SK-N-SH treated with all-trans-retinoic acid at 6 μM for 48 hours (cell line): ENCODE measurements at regions not wholly inside any gene's neighbourhood (a gene's known extent, or its start where the extent isn't known, plus 50 kb on each side); places are given as distances from the start of the nearest gene placed in this dataset.

Experiments
- ATAC-seq: fragments of 200-7000 bp; cut with Tn5 transposase; 3 replicates; pipeline ENCODE4 v1.9.1; 2020; ENCODE audit warnings: mild to moderate bottlenecking, moderate library complexity
- ARNTL ChIP-seq: fragments of 450-650 bp; formaldehyde crosslinking; IDR thresholded peaks from 2 replicates; pipeline ENCODE4 v1.5.0; 2020; ENCODE audit warnings: low read depth, mild to moderate bottlenecking, moderate library complexity, borderline replicate concordance
- BACH2 ChIP-seq: fragments of 250-450 bp; sonication (Bioruptor Pico); IDR thresholded peaks from 2 replicates; pipeline ENCODE4 v1.9.0; 2021; ENCODE audit warnings: mild to moderate bottlenecking, borderline replicate concordance
- CSDC2 ChIP-seq: fragments of 250-450 bp; sonication (Bioruptor Pico); IDR thresholded peaks from 2 replicates; pipeline ENCODE4 v1.5.0; 2020; ENCODE audit warnings: mild to moderate bottlenecking, moderate library complexity
- ESRRG ChIP-seq: fragments of 250-450 bp; sonication (Bioruptor Pico); IDR thresholded peaks from 2 replicates; pipeline ENCODE4 v1.6.1; 2021; ENCODE audit warnings: mild to moderate bottlenecking
- GLIS3 ChIP-seq: fragments of 250-450 bp; sonication (Bioruptor Pico); IDR thresholded peaks from 2 replicates; pipeline ENCODE4 v1.5.0; 2020; ENCODE audit warnings: mild to moderate bottlenecking, moderate library complexity
- ISL1 ChIP-seq: fragments of 250-450 bp; sonication (Bioruptor Pico); IDR thresholded peaks from 2 replicates; pipeline ENCODE4 v2.1.2; 2022; ENCODE audit warnings: mild to moderate bottlenecking, moderate library complexity
- OSR1 ChIP-seq: fragments of 250-450 bp; sonication (Bioruptor Pico); IDR thresholded peaks from 2 replicates; pipeline ENCODE4 v1.8.0; 2022; ENCODE audit warnings: moderate library complexity, mild to moderate bottlenecking, inconsistent platforms
- PPARA ChIP-seq: fragments of 250-450 bp; sonication (Bioruptor Pico); IDR thresholded peaks from 2 replicates; pipeline ENCODE4 v1.5.0; 2020; ENCODE audit warnings: mild to moderate bottlenecking, borderline replicate concordance
- RARB ChIP-seq: fragments of 250-450 bp; sonication (Bioruptor Pico); IDR thresholded peaks from 2 replicates; pipeline ENCODE4 v1.8.0; 2021; ENCODE audit warnings: mild to moderate bottlenecking, moderate library complexity
- SNAI2 ChIP-seq: fragments of 250-450 bp; sonication (Bioruptor Pico); IDR thresholded peaks from 2 replicates; pipeline ENCODE4 v1.5.0; 2020; ENCODE audit warnings: mild to moderate bottlenecking, moderate library complexity
- TCF4 ChIP-seq: fragments of 250-450 bp; sonication (Bioruptor Pico); IDR thresholded peaks from 2 replicates; pipeline ENCODE4 v1.8.0; 2021; ENCODE audit warnings: mild to moderate bottlenecking, moderate library complexity, borderline replicate concordance
- ZC3H10 ChIP-seq: fragments of 250-450 bp; sonication (Bioruptor Pico); IDR thresholded peaks from 2 replicates; pipeline ENCODE4 v1.5.1; 2021; ENCODE audit warnings: mild to moderate bottlenecking, moderate library complexity
- ZFP3 ChIP-seq: fragments of 250-450 bp; sonication (Bioruptor Pico); IDR thresholded peaks from 2 replicates; pipeline ENCODE4 v1.5.0; 2020; ENCODE audit warnings: mild to moderate bottlenecking, moderate library complexity
- ZFP30 ChIP-seq: fragments of 450-650 bp; formaldehyde crosslinking; IDR thresholded peaks from 2 replicates; pipeline ENCODE4 v1.5.0; 2022; ENCODE audit warnings: mild to moderate bottlenecking, moderate library complexity
- ZNF70 ChIP-seq: fragments of 450-650 bp; formaldehyde crosslinking; IDR thresholded peaks from 2 replicates; pipeline ENCODE4 v1.5.0; 2020; ENCODE audit warnings: mild to moderate bottlenecking, moderate library complexity
- ZNF8 ChIP-seq: fragments of 450-650 bp; formaldehyde crosslinking; IDR thresholded peaks from 2 replicates; pipeline ENCODE4 v1.5.0; 2020; ENCODE audit warnings: mild to moderate bottlenecking, moderate library complexity
- TF ChIP-seq, protein P1 (sequence below): fragments of 250-450 bp; sonication (Bioruptor Pico); IDR thresholded peaks from 2 replicates; pipeline ENCODE4 v1.5.0; 2020; ENCODE audit warnings: mild to moderate bottlenecking, moderate library complexity
- TF ChIP-seq, protein P2 (sequence below): fragments of 250-450 bp; sonication (Bioruptor Pico); IDR thresholded peaks from 2 replicates; pipeline ENCODE4 v1.5.1; 2021; ENCODE audit warnings: mild to moderate bottlenecking, moderate library complexity
- TF ChIP-seq, protein P3 (sequence below): fragments of 250-450 bp; sonication (Bioruptor Pico); IDR thresholded peaks from 2 replicates; pipeline ENCODE4 v1.8.0; 2020; ENCODE audit warnings: mild to moderate bottlenecking, moderate library complexity, borderline replicate concordance
- TF ChIP-seq, protein P4 (sequence below): fragments of 250-450 bp; sonication (Bioruptor Pico); IDR thresholded peaks from 2 replicates; pipeline ENCODE4 v1.5.1; 2020; ENCODE audit warnings: low read depth, mild to moderate bottlenecking, moderate library complexity
- TF ChIP-seq, protein P5 (sequence below): fragments of 250-450 bp; sonication (Bioruptor Pico); IDR thresholded peaks from 2 replicates; pipeline ENCODE4 v1.8.0; 2021; ENCODE audit warnings: low read depth, mild to moderate bottlenecking, moderate library complexity, borderline replicate concordance

DNA sequence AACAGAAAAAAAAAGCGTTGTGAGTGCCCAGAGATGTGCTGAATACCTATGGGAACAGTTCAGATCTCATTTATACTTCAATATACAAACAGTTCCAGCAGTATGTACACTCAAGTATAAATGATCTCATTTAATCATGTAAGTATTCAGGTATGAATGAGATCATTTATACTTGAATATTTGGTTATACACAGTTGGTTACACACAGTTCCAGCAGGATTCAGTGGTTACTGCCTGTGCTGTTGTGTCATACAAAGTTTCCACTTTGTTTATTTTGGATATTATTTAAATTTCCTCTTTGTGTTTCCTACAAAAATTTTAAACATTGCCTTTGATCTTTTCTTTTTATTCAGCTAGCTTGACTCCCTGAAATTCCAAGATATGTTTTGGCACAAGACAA is 293.5 kb upstream of the SLC39A10 start (continued):
- TF ChIP-seq, protein P1, sequence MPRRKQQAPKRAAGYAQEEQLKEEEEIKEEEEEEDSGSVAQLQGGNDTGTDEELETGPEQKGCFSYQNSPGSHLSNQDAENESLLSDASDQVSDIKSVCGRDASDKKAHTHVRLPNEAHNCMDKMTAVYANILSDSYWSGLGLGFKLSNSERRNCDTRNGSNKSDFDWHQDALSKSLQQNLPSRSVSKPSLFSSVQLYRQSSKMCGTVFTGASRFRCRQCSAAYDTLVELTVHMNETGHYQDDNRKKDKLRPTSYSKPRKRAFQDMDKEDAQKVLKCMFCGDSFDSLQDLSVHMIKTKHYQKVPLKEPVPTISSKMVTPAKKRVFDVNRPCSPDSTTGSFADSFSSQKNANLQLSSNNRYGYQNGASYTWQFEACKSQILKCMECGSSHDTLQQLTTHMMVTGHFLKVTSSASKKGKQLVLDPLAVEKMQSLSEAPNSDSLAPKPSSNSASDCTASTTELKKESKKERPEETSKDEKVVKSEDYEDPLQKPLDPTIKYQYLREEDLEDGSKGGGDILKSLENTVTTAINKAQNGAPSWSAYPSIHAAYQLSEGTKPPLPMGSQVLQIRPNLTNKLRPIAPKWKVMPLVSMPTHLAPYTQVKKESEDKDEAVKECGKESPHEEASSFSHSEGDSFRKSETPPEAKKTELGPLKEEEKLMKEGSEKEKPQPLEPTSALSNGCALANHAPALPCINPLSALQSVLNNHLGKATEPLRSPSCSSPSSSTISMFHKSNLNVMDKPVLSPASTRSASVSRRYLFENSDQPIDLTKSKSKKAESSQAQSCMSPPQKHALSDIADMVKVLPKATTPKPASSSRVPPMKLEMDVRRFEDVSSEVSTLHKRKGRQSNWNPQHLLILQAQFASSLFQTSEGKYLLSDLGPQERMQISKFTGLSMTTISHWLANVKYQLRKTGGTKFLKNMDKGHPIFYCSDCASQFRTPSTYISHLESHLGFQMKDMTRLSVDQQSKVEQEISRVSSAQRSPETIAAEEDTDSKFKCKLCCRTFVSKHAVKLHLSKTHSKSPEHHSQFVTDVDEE = no peak
- TF ChIP-seq, protein P2, sequence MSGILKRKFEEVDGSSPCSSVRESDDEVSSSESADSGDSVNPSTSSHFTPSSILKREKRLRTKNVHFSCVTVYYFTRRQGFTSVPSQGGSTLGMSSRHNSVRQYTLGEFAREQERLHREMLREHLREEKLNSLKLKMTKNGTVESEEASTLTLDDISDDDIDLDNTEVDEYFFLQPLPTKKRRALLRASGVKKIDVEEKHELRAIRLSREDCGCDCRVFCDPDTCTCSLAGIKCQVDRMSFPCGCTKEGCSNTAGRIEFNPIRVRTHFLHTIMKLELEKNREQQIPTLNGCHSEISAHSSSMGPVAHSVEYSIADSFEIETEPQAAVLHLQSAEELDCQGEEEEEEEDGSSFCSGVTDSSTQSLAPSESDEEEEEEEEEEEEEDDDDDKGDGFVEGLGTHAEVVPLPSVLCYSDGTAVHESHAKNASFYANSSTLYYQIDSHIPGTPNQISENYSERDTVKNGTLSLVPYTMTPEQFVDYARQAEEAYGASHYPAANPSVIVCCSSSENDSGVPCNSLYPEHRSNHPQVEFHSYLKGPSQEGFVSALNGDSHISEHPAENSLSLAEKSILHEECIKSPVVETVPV = no peak
- TF ChIP-seq GLIS3 (CRISPR knock-in tag) = no peak
- TF ChIP-seq ZNF70 (CRISPR knock-in tag) = no peak
- TF ChIP-seq OSR1 = no peak
- no peak for TF ChIP-seq SNAI2 (CRISPR knock-in tag)
- TF ChIP-seq BACH2 = no peak
- no peak for TF ChIP-seq ZFP3 (CRISPR knock-in tag)
- TF ChIP-seq CSDC2 (CRISPR knock-in tag) = no peak
- TF ChIP-seq, protein P3, sequence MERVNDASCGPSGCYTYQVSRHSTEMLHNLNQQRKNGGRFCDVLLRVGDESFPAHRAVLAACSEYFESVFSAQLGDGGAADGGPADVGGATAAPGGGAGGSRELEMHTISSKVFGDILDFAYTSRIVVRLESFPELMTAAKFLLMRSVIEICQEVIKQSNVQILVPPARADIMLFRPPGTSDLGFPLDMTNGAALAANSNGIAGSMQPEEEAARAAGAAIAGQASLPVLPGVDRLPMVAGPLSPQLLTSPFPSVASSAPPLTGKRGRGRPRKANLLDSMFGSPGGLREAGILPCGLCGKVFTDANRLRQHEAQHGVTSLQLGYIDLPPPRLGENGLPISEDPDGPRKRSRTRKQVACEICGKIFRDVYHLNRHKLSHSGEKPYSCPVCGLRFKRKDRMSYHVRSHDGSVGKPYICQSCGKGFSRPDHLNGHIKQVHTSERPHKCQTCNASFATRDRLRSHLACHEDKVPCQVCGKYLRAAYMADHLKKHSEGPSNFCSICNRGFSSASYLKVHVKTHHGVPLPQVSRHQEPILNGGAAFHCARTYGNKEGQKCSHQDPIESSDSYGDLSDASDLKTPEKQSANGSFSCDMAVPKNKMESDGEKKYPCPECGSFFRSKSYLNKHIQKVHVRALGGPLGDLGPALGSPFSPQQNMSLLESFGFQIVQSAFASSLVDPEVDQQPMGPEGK (CRISPR knock-in tag) = no peak

DNA sequence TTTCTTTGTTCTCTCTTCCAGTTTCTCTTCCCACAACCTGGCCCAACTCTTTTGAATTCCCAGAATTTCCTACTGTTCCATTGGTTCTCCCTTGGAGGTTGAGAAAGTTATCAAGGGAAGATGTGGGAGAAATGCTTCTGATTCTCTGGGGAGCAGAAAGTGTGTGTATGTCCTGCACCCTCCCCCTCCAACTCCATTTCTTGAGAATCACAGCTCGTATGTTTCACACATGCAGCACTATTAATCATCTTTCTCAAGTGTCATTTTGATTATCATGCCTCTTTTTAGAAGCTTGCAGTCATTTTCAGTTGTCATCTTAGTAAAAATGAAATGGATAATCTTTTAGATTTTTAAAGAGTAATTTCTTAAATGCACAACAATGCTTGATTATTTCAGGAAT is 296.8 kb upstream of the SLC39A10 start:
- no peak for ATAC-seq
- TF ChIP-seq OSR1 = no peak
- TF ChIP-seq PPARA (CRISPR knock-in tag) = no peak
- TF ChIP-seq, protein P4, sequence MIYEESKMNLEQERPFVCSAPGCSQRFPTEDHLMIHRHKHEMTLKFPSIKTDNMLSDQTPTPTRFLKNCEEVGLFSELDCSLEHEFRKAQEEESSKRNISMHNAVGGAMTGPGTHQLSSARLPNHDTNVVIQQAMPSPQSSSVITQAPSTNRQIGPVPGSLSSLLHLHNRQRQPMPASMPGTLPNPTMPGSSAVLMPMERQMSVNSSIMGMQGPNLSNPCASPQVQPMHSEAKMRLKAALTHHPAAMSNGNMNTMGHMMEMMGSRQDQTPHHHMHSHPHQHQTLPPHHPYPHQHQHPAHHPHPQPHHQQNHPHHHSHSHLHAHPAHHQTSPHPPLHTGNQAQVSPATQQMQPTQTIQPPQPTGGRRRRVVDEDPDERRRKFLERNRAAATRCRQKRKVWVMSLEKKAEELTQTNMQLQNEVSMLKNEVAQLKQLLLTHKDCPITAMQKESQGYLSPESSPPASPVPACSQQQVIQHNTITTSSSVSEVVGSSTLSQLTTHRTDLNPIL (CRISPR knock-in tag) = no peak
- TF ChIP-seq ZFP3 (CRISPR knock-in tag) = no peak
- no peak for TF ChIP-seq ZNF8
- TF ChIP-seq ZNF70 (CRISPR knock-in tag) = no peak
- TF ChIP-seq ZC3H10 (CRISPR knock-in tag) = no peak
- no peak for TF ChIP-seq ISL1
- TF ChIP-seq, protein P5, sequence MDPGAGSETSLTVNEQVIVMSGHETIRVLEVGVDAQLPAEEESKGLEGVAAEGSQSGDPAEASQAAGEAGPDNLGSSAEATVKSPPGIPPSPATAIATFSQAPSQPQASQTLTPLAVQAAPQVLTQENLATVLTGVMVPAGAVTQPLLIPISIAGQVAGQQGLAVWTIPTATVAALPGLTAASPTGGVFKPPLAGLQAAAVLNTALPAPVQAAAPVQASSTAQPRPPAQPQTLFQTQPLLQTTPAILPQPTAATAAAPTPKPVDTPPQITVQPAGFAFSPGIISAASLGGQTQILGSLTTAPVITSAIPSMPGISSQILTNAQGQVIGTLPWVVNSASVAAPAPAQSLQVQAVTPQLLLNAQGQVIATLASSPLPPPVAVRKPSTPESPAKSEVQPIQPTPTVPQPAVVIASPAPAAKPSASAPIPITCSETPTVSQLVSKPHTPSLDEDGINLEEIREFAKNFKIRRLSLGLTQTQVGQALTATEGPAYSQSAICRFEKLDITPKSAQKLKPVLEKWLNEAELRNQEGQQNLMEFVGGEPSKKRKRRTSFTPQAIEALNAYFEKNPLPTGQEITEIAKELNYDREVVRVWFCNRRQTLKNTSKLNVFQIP (CRISPR knock-in tag) = no peak
- no peak for TF ChIP-seq ESRRG (CRISPR knock-in tag)
- TF ChIP-seq, protein P3 (CRISPR knock-in tag) = no peak
- TF ChIP-seq ZFP30 (CRISPR knock-in tag) = no peak
- no peak for TF ChIP-seq RARB (CRISPR knock-in tag)
- no peak for TF ChIP-seq ARNTL (CRISPR knock-in tag)
- no peak for TF ChIP-seq TCF4
